ENCODE measurements at regions not wholly inside any gene's neighbourhood (a gene's known extent, or its start where the extent isn't known, plus 50 kb on each side); places are given as distances from the start of the nearest gene placed in this dataset.

DNA sequence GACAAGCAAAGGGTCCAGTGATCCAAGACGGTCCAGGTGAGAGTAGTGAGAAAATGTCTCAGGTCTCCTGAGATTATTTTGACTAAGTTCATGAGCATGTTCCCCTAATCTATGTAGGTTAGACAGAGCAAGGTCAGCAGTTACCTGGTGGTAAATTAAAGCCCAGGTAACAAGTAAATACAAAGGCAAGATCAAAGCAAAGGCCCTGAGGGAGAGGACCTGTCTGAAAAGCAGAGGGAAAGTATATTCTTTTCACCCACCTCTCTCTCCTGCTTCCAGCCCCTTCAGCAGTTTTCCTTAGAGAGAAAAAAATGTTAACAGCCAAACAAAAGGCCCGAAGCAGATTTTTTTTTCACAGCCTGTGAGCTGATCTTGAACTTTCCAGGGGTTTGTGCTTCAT is 302.7 kb downstream of the MAP2K6 start:
- no peak overlapping the region for H3K4me3 ChIP-seq (ENCODE audit: low read depth, low read length)
- TF ChIP-seq, protein P1, sequence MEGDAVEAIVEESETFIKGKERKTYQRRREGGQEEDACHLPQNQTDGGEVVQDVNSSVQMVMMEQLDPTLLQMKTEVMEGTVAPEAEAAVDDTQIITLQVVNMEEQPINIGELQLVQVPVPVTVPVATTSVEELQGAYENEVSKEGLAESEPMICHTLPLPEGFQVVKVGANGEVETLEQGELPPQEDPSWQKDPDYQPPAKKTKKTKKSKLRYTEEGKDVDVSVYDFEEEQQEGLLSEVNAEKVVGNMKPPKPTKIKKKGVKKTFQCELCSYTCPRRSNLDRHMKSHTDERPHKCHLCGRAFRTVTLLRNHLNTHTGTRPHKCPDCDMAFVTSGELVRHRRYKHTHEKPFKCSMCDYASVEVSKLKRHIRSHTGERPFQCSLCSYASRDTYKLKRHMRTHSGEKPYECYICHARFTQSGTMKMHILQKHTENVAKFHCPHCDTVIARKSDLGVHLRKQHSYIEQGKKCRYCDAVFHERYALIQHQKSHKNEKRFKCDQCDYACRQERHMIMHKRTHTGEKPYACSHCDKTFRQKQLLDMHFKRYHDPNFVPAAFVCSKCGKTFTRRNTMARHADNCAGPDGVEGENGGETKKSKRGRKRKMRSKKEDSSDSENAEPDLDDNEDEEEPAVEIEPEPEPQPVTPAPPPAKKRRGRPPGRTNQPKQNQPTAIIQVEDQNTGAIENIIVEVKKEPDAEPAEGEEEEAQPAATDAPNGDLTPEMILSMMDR (IDR thresholded peaks at IDR 0.05; ENCODE audit: low read depth, low read length): no peak

DNA sequence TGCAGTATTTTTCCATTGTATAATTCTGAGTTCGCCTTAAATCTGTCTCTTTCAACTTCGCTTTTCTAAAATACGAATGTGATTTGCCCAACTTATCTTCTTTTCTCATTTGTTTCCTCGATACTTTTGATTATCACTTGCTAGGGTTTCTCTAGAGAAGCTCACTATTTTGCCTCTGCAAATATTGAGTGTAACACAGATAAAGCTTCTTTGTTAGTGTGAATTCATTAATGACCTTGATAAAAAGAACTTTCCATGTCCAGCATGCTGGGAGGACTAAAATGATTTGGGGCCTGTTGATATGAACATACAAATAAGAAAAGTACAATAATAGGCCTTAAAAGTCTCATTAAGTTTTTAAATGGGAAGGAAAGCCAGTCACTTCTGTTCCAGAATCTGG is 303.3 kb downstream of the MAP2K6 start:
- no peak overlapping the region for H3K4me3 ChIP-seq (ENCODE audit: low read depth, low read length)
- TF ChIP-seq, protein P1 (IDR thresholded peaks at IDR 0.05; ENCODE audit: low read depth, low read length): no peak

DNA sequence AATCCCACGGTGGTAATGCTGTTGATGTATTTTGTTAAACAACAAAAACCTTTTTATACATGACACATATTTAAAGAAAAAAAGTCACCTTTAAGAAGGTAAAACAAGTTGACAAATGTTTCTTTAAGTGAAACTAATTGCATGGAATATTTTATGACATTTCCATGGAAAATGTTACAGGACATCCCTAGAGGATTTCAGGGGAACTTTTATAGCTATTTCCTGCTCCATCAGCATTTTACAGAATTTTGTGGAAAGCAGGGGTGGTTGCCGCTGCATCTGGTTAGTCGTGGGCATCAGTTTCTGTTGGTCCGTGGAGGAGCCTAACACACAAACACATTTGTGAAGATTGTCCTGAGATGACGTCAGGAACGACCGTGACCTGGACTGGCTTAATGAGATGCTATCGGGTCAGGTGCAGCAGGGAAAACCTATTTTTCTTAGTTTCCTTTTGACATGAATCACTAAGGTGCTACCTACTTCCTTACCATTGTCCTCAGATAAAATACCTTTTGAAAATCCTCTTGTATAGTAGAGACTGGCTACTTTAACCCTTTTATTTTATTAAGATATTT is 305.1 kb downstream of the MAP2K6 start:
- H3K4me3 ChIP-seq (ENCODE audit: low read depth, low read length): no peak overlapping the region
- TF ChIP-seq, protein P1 (IDR thresholded peaks at IDR 0.05; ENCODE audit: low read depth, low read length): no peak

DNA sequence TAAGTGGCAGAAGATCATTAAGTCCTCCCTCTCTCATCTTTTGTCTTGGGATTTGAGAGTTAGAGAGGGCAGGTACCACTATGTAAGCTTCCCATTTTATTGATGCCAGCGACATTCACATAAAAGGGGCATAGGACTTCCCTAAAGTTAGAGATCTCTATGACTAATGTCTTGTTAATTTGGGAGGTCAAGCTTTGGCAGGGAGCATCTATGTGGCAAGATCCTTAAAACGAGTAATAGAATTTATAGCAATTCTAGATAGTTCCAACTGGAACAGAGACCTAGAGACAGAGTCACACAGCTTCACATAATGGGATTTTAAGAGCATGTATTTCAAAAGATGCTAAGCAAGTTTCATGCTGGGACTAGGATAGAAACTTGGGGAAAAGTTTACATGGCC is 308.0 kb downstream of the MAP2K6 start:
- TF ChIP-seq, protein P1 (IDR thresholded peaks at IDR 0.05; ENCODE audit: low read depth, low read length): no peak
- no peak overlapping the region for H3K4me3 ChIP-seq (ENCODE audit: low read depth, low read length)

DNA sequence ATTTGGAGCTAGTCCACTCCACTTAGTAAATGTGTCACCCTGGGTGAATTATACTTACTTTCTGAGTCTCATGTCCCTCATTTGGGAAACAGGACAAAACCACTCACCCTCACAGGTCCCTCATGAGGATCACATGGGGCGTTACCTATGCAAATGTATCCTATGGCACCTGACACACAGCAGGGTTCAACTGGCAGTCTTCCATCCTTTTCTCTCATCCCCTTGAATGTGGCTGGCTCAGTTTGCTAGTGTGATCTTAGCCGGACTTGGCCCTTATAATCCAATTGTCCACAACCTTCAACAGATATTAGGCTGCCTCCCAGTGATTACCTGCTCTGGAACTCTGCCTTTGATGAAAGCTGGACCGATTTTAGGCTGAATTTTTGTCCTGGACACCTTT is 308.8 kb downstream of the MAP2K6 start:
- TF ChIP-seq, protein P1 (IDR thresholded peaks at IDR 0.05; ENCODE audit: low read depth, low read length): no peak

DNA sequence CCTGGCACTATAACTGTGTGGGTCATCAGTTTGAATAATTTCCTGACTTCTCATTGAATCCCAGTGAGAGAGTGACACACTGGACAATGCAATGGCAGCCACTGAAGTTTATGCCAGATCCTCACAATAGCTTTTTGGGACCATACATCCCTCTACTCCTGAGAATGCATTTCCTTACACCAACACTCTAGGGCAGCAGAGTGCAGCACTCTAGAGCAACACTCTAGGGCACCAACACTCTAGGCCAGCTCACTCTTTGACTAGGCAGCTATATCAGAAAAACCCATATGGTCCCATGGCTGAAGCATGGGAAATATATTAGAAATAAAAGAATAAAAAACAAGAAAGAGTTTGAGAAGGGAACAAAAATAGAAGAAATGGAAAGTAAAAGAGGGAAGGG is 309.2 kb downstream of the MAP2K6 start:
- TF ChIP-seq, protein P1 (IDR thresholded peaks at IDR 0.05; ENCODE audit: low read depth, low read length): no peak
- H3K4me3 ChIP-seq (ENCODE audit: low read depth, low read length): no peak overlapping the region

More for the DNA sequence above, 308.8 kb downstream of the MAP2K6 start:
- H3K4me3 ChIP-seq (ENCODE audit: low read depth, low read length): no peak overlapping the region

DNA sequence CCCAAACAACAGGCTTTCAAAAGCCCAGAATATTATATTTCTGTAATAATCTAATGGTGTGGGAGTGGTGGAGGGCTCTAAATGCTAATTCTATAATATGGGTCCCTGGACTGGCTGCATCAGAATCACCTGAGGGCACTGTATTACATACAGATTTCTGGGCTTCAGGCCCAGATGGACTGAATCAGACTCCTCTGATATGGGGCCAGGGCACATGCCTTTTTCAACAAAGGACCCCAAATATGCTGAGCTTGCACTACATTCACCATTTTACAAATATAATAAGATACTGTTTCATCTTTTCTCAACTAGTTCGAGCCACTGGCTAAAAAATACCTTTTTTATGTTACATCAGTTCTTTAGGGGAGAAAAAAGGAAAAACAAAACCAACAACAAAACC is 309.7 kb downstream of the MAP2K6 start:
- TF ChIP-seq, protein P1 (IDR thresholded peaks at IDR 0.05; ENCODE audit: low read depth, low read length): no peak
- no peak overlapping the region for H3K4me3 ChIP-seq (ENCODE audit: low read depth, low read length)
